ENCODE measurements at regions not wholly inside any gene's neighbourhood (a gene's known extent, or its start where the extent isn't known, plus 50 kb on each side); places are given as distances from the start of the nearest gene placed in this dataset.

- H3K27ac ChIP-seq (ENCODE audit: low read length), result no peak overlapping the region
- no peak overlapping the region for H3K4me3 ChIP-seq (ENCODE audit: low read depth in 2 of 2, low read length in 2 of 2)
- no peaks in the 10 kb centered on the region for H3K27me3 ChIP-seq (ENCODE audit: control insufficient read depth, insufficient read depth, low read length)
- no TSS peak for BruUV-seq (replicated peaks)
- intact Hi-C loops (cut with micrococcal nuclease; ENCODE audit: unreplicated experiment), result no loop called here
- H3K9me3 ChIP-seq (ENCODE audit: control insufficient read depth, insufficient read depth, low read depth, low read length), result no peaks in the 10 kb centered on the region
- ATAC-seq (no peak), DNase-seq (ENCODE audit: low read depth, low spot score) (no peak)
- in situ Hi-C loops (cut with HindIII; ENCODE audit: low pct_unique_long_range_greater_than_20kb, low sequenced_read_pairs), result no loop called here
- no peaks in the 10 kb centered on the region for H3K36me3 ChIP-seq (ENCODE audit: control insufficient read depth, insufficient read depth, low read length)
- CTCF ChIA-PET, result no interaction called here
- POLR2A ChIA-PET, result interaction anchor here (0.5 kb wide), 1 partner anchor 816 kb away, joined by 17 read pairs; no protein-coding TSS in a partner anchor
- no peaks in the 10 kb centered on the region for H3K4me1 ChIP-seq (ENCODE audit: control insufficient read depth, insufficient read depth, low read length)
- no peak for TF ChIP-seq POLR2AphosphoS5 (IDR thresholded peaks at IDR 0.05; ENCODE audit: low read depth, low read length)
- no peak for TF ChIP-seq REST (IDR thresholded peaks at IDR 0.05; ENCODE audit: insufficient read depth in 1 of 2, low read depth in 2 of 2, low read length in 1 of 2)
- TF ChIP-seq CTCF (IDR thresholded peaks at IDR 0.05), result peak; percentile 6; the same call in 1 of the 2 replicates
- no peak for TF ChIP-seq TCF7L2 (IDR thresholded peaks at IDR 0.05; ENCODE audit: low read depth, low read length)
Measured at GRCh38 chr6:14584450-14584849, 466.9 kb downstream of the CD83 start.

GRCh38 chr6:14585689-14586088 lies 468.1 kb downstream of the CD83 start:
- BruUV-seq (replicated peaks), result no TSS peak
- in situ Hi-C loops (cut with HindIII; ENCODE audit: low pct_unique_long_range_greater_than_20kb, low sequenced_read_pairs) (no loop called here), intact Hi-C loops (cut with micrococcal nuclease; ENCODE audit: unreplicated experiment) (no loop called here)
- Histone ChIP-seq H3K4me3 (ENCODE audit: low read depth in 2 of 2, low read length in 2 of 2) (no peak overlapping the region), H3K9me3 (ENCODE audit: control insufficient read depth, insufficient read depth, low read depth, low read length) (no peaks in the 10 kb centered on the region), H3K36me3 (ENCODE audit: control insufficient read depth, insufficient read depth, low read length) (no peaks in the 10 kb centered on the region), H3K4me1 (ENCODE audit: control insufficient read depth, insufficient read depth, low read length) (no peaks in the 10 kb centered on the region), H3K27ac (ENCODE audit: low read length) (no peak overlapping the region), H3K27me3 (ENCODE audit: control insufficient read depth, insufficient read depth, low read length) (no peaks in the 10 kb centered on the region)
- ChIA-PET POLR2A (no interaction called here), CTCF (no interaction called here)
- DNase-seq (ENCODE audit: low read depth, low spot score) (no peak), ATAC-seq (no peak)
- TF ChIP-seq REST (IDR thresholded peaks at IDR 0.05; ENCODE audit: insufficient read depth in 1 of 2, low read depth in 2 of 2, low read length in 1 of 2) (no peak), POLR2AphosphoS5 (IDR thresholded peaks at IDR 0.05; ENCODE audit: low read depth, low read length) (no peak), TCF7L2 (IDR thresholded peaks at IDR 0.05; ENCODE audit: low read depth, low read length) (no peak), SIN3A (IDR thresholded peaks at IDR 0.05; ENCODE audit: borderline replicate concordance, insufficient read depth, low read depth, low read length) (no peak), CTCF (IDR thresholded peaks at IDR 0.05) (no peak)
